CD4-positive, alpha-beta T cell treated with Interleukin-4 for 4 hours (primary cell): ENCODE measurements at regions not wholly inside any gene's neighbourhood (a gene's known extent, or its start where the extent isn't known, plus 50 kb on each side); places are given as distances from the start of the nearest gene placed in this dataset.
A peak's percentile ranks its signal among the peaks of the same experiment; 100 is the strongest.

Source experiments
- DNase-seq: peaks from one replicate; pipeline ENCODE4 v3.0.0-alpha.2; 2020

DNA sequence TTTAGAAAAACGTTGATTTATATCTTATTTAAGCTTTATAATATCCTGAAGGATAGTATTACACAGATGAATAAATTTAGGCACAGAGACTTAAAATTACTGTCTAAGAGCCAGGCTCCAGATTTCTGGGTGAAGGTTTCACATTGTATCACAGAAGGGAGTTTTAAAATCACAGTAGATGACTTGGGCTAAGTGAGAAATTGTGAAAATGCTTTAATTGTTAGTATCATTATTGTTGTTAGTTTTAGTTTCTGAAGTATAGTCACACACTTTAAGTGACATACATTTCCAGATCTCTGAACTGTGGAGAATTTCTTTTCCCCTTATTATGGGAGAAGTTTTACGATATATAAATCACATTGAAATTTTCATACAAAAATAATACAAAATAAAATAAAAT lies 83.5 kb downstream of the NDUFS5 start:
- DNase-seq: no peak

DNA sequence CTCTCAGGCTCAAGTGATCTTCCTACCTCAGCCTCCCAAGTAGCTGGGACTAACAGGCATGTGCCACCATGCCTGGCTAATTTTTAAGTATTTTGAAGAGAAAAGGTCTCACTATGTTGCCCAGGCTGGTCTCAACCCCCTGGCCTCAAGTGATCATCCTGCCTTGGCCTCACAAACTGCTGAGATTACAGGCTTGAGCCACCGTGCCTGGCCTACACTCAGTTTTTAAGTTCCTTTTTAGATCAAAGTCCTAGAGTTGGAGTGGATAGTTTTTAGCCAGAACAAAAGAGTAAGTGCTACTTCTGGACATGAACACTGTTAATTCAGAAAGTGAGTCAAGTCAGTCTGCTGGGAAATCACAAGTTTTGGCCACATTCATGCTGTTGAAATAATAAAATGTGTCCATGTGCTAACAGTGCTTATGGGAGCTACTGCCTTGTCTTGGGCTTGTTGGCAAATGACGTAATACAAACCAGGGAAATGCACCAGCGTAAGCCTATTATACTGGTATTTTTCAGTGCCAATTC lies 84.2 kb downstream of the NDUFS5 start:
- no peak for DNase-seq

DNA sequence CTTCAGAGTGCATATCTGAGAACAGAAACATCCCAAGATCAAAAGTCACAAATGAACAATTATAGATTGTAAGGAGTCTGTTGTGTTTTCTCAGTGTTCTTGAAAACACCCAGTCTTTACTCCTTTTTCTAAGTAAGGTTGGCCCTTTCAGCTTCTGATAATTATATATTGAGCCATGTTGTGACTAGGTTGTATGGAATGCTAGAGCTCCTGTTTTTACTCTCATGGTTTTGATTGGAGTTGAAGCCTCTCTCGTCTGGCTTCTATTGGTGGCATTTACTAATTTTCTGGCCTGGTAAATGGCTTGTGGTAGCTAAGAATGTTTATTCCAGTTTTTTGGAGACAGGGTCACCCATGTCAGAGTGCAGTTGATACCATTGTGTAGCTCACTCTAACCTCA lies 84.7 kb downstream of the NDUFS5 start:
- no peak for DNase-seq

DNA sequence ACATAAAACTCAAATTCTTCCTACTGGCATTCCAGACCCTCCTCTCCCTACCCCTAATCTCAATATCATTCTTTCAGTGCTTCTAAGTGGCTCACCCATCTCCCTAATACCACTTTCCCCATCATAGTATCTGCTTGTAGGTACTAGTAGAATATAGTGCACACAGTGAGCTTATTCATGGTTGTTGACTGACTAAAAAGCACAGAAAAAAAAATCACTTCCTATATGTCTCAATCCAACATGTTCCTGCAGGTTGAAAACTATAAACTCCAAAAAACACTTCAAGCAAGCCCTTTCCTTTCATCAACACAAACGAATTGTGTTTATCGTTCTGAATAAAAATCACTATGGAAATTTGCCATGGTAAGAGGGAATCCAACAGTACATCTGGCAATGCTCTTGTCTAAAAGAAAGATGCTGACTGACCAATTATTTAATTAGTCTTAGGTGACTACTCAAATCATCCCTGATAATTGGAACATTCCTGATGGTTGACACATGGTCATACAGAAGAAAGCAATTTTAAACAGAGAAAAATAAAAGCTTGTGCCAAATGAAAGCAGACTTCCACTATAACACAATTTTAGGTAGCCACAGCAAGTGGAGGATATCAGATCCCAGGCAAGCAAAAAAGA lies 87.1 kb downstream of the NDUFS5 start:
- DNase-seq: no peak

DNA sequence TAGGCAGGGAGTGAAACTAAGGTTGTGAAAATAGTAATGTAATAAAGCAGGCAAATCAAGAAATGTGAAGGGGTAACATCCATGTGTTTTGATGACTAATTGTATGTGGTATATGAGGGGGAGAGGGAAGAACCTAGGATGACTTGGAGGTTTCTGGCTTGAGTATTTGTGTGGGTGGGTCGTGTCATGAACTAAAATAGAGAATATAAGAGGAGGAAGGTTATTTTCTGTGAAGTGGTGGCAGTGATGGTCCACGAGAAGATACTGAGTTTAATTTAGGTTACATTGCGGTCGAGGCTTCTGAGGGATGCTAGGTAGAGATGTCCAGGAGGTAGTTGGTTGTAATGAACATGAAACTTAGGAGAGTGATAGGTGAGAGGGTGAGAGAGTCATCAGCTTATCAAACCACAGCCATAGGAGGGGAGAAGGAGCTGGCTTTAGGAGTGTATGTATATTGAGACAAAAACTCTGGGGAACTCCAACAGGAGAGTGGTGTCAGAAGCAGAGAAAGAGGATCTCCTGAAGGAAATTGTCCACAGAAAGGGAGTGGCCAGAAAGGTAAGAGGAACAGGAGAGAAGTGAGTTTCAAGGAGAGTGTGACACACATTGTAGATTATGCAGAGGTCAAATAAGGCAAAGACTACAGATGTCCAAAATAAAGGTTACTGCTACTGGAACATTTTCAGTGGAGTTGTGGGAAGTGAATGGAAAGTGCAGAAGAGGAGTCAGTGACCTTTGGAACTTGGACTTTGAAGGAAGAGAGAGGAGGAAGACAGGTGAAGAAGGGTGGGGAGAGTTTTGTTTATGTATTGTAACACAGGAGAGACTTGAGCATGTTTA lies 89.0 kb upstream of the MACF1 start:
- no peak for DNase-seq

GRCh38 chr1:39116116-39116607 lies 88.3 kb upstream of the MACF1 start:
- DNase-seq: no peak

DNA sequence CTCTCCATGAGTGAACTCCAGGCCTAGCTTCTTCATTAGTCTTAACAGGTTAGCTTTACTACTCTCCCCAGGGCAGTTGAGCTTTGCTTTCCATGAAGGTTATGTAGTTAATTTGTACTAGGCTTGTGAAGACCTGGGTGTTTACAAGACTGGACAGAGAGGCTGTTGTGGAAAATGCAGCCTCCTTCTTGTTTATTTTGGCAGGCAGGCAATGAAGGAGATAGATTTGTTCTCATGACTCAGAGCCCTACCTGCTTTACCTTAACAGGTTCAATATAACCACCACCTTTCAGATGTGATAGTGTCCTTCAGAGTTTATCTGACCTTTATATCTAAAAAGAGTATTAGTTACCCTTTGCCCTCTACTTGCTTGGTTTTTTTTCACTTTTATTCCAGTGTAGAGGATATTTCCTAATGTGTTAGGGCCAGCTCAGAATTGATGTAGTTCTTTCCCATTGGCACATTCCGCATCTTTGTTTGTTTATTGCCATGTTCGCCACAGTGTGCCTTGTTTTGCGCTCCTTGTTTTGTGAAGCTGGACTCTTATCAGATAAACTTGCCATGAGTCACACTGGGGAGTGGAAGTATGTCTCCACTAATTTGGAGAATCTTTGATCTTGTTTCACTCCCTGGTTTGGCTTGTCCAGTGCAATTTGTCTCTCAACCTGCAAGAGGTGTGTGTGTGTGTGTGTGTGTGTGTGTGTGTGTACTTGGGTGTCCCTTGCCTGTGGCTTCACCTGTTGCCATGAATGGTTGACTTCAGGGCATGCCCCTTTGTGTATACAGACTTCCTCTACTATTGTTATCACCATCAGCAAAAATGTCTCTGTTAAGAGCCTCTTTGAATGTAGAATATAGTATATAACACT lies 87.4 kb upstream of the MACF1 start:
- DNase-seq: no peak

DNA sequence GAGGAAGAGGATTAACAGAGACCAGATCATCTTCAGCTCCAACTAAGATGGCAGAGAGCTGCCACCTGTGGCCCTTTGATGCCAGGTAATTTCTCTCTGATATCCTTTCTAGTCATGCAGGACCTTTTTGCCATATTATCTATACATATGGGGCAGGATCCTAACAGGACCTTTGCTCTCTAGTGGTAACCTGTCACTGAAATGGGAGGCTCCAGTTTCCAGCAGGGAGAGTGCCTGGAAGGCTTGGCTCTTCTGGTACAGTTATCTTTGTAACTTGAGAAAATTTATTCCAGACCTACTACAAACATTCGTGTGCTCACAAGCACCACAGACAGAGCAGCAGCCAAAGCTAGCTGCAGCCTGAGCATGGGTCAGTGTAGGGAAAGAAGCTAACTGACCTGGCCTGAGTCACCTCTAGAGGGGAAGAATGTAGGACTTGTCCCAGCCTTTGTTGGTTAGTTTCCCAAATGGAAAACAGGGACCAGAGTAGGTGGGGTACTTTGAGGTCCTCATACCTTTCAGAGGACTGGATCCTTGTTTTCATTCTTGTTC lies 86.5 kb upstream of the MACF1 start:
- no peak for DNase-seq

DNA sequence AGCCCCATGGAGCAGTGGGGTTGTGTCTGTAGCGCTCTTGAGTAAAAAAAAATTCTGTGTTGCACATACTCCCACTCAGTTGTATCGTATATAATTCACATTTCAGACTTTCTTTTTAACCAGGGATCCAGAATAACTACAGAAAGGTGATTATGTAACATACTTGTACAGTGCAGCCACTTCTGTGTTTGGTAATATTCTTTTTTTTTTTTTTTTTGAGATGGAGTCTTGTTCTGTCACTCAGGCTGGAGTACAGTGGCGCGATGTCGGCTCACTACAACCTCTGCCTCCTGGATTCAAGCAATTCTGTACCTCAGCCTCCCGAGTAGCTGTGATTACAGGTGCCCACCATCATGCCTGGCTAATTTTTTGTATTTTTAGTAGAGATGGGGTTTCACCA lies 82.4 kb upstream of the MACF1 start:
- DNase-seq: no peak

- no peak for DNase-seq
These were observed 80.2 kb upstream of the MACF1 start for GRCh38 chr1:39124282-39124681.

GRCh38 chr1:39127513-39127912 lies 77.0 kb upstream of the MACF1 start:
- DNase-seq: no peak

DNA sequence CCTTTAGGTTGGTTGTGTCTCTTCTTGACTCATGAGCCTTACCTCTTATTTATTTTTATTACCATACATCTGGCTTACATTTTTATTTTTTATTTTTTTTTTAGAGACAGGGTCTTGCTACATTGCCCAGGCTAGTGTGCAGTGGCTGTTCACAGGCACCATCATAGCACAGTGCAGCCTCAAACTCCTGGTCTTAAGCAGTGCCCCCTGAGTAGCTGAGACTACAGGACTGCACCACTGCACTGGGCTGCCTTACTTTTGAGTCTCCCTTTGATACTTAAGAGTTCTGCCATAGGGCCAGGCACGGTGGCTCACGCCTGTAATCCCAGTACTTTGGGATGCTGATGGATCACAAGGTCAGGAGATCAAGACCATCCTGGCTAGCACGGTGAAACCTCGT lies 76.4 kb upstream of the MACF1 start:
- DNase-seq: no peak

GRCh38 chr1:39128959-39129358 lies 75.5 kb upstream of the MACF1 start:
- no peak for DNase-seq

- peak; percentile 2 for DNase-seq
These were observed 75.0 kb upstream of the MACF1 start for GRCh38 chr1:39129514-39129913.

- no peak for DNase-seq
These were observed 74.2 kb upstream of the MACF1 start for GRCh38 chr1:39130325-39130724.

GRCh38 chr1:39131940-39132339 lies 72.6 kb upstream of the MACF1 start:
- DNase-seq: no peak

DNA sequence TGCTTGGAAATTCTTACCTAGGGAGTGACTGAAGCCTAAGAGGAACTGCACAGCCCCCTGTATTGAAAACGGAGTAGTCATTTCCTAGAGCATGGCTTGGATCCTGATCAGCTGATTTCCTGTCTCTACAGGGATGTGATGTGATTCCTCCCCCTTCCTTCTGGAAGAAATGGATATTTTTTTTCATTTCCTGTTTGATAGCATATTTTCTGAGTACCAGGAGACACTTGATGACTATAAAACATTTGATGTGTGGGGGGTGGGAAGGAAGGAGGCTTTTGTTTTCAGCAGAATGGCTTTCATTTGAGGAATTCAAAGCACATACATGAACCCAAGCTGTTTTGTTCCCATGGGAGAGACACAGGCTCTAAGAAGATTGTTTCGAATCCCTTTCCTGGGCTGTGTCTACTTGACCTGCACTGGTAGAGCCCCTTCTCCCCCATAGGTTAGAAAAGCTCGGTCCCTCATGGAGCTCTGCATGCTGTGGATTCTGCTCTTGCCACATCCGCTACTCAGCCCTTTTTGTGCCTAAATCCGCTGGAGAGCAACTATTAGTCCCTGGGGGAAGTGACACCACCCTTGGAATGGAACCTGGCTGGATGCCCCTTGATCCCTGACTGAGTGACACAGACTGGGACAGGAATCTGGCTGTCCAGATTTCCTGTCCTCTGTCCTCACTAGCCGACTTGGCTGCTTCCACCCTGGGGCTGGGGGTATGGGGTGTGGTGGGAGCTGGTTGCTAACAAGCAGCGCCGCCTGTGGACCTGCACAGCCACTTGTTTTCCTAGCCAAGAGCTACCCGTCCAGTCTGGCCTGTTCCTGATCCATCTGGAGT lies 71.8 kb upstream of the MACF1 start:
- DNase-seq: no peak

DNA sequence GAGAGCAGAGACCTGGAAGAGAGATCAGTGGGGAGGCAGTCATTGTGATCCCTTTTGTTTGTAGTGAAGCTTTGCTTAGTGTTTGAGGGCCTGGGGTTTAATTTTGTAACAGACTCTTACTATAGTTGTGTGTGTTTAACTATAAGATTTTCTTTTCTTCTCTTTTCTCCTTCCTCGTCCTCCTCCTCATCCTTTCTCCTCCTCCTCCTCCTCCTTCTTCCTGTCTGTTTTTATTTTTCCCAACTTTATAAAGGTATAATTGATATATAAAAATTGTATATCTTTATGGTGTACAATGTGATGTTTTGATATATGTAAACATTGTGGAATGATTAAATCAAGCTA lies 71.2 kb upstream of the MACF1 start:
- no peak for DNase-seq

DNA sequence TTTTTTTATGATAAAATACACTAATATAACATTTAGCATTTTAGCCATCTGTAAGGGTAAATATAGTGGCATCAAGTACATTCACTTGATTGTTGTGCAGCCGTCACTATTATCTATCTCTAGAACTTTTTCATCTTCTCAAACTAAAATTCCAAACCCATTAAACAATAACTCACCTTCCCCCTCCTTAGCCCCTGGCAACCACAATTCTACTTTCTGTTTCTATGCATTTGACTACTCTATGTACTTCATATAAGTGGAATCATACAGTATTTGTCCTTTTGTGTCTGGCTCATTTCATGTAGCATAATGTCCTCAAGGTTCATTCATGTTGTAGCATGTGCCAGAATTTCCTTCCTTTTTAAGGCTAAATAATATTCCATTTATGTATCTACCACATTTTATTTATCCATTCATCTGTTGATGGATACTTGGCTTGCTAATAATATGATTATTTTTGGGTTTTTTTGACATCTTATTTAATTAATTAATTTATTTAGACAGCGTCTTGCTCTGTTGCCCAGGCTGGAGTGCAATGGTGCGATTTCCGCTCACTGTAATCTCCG lies 69.6 kb upstream of the MACF1 start:
- no peak for DNase-seq

GRCh38 chr1:39136638-39137037 lies 67.9 kb upstream of the MACF1 start:
- DNase-seq: no peak

GRCh38 chr1:39139723-39140360 lies 64.7 kb upstream of the MACF1 start:
- DNase-seq: no peak
